ENCODE measurements at regions not wholly inside any gene's neighbourhood (a gene's known extent, or its start where the extent isn't known, plus 50 kb on each side); places are given as distances from the start of the nearest gene placed in this dataset.

DNA sequence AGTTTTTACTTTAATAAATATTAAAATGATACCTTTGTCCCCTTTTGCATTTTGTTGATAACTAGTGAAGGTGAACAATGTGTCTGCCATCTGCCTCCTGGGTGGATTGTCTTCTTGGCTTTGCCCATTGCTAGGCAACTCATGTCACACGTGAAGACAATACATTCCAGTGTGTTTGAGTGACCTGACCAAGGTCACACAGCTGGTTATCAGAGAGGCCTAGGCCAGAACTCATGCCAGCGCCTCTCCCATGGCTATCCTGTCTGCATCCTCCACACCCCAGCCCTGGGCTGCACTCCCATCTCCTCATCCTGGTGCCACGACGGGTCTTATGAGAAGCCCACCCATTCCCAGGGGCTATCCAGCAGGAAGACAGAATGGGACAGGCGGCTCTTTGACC lies 108.7 kb downstream of the PLCE1 start:
- no peaks in the 10 kb centered on the region for H3K36me3 ChIP-seq
- H3K9ac ChIP-seq, result no peak overlapping the region
- no peak overlapping the region for H3K4me2 ChIP-seq
- no peaks in the 10 kb centered on the region for H4K20me1 ChIP-seq
- H3K4me1 ChIP-seq, result no peaks in the 10 kb centered on the region
- no peaks in the 10 kb centered on the region for H3K27me3 ChIP-seq
- no peak for TF ChIP-seq Cebpa-rat (IDR thresholded peaks at IDR 0.05)
- H3K9me3 ChIP-seq, result no peaks in the 10 kb centered on the region
- H3K4me3 ChIP-seq, result no peak overlapping the region
- H3K27ac ChIP-seq, result no peak overlapping the region

DNA sequence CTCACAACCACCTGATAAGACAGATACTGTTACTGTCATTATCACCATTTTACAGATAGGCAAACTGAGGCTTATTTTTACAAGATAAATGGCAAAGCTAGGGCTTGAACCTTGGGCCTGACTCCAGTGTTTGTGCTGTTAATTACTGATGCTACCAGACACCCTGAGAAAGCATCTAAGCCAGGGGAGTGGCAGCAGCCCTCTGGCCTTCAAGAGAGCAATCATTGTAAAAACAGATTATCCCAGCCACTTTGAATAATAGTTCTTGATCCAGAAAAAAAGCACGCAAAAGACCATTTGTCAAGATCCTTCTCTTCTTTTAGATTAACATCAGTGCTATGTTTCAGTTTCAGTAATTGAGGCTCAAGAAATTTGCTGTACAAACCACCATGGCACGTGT lies 109.5 kb downstream of the PLCE1 start:
- no peaks in the 10 kb centered on the region for H4K20me1 ChIP-seq
- no peaks in the 10 kb centered on the region for H3K9me3 ChIP-seq
- no peak overlapping the region for H3K4me2 ChIP-seq
- H3K27me3 ChIP-seq, result no peaks in the 10 kb centered on the region
- H3K4me3 ChIP-seq, result no peak overlapping the region
- no peak overlapping the region for H3K27ac ChIP-seq
- no peaks in the 10 kb centered on the region for H3K36me3 ChIP-seq
- no peaks in the 10 kb centered on the region for H3K4me1 ChIP-seq
- no peak for TF ChIP-seq Cebpa-rat (IDR thresholded peaks at IDR 0.05)
- H3K9ac ChIP-seq, result no peak overlapping the region

DNA sequence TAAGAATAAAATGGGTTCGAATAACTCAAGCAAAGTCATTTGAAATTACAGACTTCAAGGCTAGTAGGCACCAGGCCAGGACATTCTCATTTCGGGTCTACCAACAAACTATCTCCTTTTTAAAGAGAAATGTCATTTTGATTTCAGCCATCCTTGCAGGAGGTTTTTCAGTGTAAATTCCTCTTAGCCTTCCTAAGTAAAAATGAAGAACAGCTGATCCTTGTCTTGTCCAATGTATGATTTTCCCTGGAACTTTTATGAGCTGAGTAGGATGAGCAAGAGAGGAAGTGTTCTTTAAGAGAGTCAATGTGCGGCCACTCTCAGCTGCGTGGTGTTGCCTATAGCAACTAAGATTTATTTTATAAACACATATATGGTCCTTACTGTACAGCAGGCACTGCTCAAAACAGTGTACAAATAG lies 110.1 kb downstream of the PLCE1 start:
- H3K9me3 ChIP-seq, result no peaks in the 10 kb centered on the region
- H3K4me3 ChIP-seq, result no peak overlapping the region
- H3K27ac ChIP-seq, result no peak overlapping the region

DNA sequence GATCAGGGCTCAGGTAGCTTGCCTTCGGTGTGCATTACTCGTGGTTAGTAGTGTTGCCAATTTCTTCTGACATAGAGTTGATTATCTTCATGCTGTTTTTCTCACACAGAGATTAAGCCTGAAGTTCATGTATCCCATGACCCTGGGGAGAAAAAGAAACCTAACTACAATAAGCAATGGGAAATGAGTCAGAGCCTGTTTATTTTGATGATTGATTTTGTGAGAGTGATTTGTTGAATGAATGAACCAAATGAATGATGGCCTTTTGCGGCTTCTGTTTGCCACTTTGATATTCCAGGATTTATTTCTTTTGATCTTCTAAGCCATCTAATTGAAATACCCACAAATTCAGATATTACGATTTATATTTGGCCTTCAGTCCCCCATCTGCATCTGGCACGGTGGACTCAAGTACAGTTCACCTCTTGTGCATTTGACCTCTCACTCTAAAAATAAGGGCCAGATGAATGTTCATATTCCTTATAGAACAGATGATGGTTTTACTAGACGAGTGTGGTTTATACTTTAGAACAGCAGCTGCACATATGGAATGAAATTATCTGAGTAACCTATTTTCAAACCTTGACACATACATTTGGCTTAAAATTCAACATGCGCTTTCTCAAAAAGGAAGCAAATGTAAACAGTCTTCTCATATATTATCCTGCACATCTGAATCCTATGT lies 110.7 kb downstream of the PLCE1 start:
- no peaks in the 10 kb centered on the region for H3K36me3 ChIP-seq
- no peaks in the 10 kb centered on the region for H3K9me3 ChIP-seq
- H3K4me1 ChIP-seq, result no peaks in the 10 kb centered on the region
- H3K9ac ChIP-seq, result no peak overlapping the region
- H3K4me3 ChIP-seq, result no peak overlapping the region
- no peak overlapping the region for H3K27ac ChIP-seq
- no peaks in the 10 kb centered on the region for H4K20me1 ChIP-seq
- H3K27me3 ChIP-seq, result no peaks in the 10 kb centered on the region
- no peak for TF ChIP-seq Cebpa-rat (IDR thresholded peaks at IDR 0.05)
- H3K4me2 ChIP-seq, result no peak overlapping the region

More for the DNA sequence above, 110.1 kb downstream of the PLCE1 start:
- Histone ChIP-seq H3K27me3 (no peaks in the 10 kb centered on the region), H3K9ac (no peak overlapping the region), H3K4me2 (no peak overlapping the region), H3K4me1 (no peaks in the 10 kb centered on the region), H3K36me3 (no peaks in the 10 kb centered on the region), H4K20me1 (no peaks in the 10 kb centered on the region)
- no peak for TF ChIP-seq Cebpa-rat (IDR thresholded peaks at IDR 0.05)

DNA sequence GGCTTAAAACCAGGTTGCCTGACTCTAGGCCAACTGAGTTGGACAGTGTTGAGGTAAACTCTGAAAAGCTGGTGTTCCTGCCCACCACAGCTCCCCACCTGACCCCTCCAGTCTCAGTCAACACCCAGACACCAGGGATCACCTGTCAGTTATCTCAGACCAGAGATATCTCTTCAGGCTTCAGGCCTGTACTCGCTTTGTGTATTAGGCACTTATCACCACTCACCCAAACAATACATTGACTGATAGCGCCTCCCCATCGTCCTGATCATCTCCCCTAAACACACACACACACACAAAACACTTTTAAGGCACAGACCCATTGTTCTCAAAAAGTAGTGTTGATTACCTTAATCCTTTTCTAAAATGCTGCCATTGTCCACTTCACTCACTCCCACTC lies 111.5 kb downstream of the PLCE1 start:
- Histone ChIP-seq H3K36me3 (no peaks in the 10 kb centered on the region), H3K9ac (no peak overlapping the region), H3K9me3 (no peaks in the 10 kb centered on the region), H3K27me3 (no peaks in the 10 kb centered on the region), H3K4me2 (no peak overlapping the region), H3K4me3 (no peak overlapping the region), H3K4me1 (no peaks in the 10 kb centered on the region), H4K20me1 (no peaks in the 10 kb centered on the region), H3K27ac (no peak overlapping the region)
- TF ChIP-seq Cebpa-rat (IDR thresholded peaks at IDR 0.05), result no peak

DNA sequence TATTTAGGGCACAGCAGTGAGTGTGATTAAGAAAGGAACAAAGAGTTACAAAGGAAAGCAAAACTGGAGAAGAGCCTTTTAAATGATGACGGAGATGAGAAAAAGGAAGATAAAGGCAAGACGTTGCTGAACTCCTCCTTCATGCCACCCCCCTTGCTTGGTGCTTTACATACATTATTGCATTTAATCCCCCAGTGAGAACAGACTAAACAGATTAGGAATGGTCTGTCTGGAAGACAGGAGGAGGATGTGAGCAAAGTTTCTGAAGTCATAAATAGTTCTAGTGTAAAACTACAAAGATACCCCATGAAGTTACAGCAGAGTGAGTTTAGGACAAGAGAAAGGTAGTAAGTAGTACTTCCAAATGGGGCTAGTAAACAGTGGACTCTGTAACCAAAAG lies 113.5 kb downstream of the PLCE1 start:
- Histone ChIP-seq H3K4me3 (no peak overlapping the region), H3K4me1 (no peaks in the 10 kb centered on the region), H4K20me1 (no peaks in the 10 kb centered on the region), H3K4me2 (no peak overlapping the region), H3K36me3 (no peaks in the 10 kb centered on the region), H3K9me3 (no peaks in the 10 kb centered on the region), H3K9ac (no peak overlapping the region), H3K27me3 (no peaks in the 10 kb centered on the region), H3K27ac (no peak overlapping the region)
- TF ChIP-seq Cebpa-rat (IDR thresholded peaks at IDR 0.05), result no peak

- Histone ChIP-seq H3K4me1 (no peaks in the 10 kb centered on the region), H3K4me2 (no peak overlapping the region), H3K9ac (no peak overlapping the region), H3K27ac (no peak overlapping the region), H3K9me3 (no peaks in the 10 kb centered on the region), H3K4me3 (no peak overlapping the region), H3K36me3 (no peaks in the 10 kb centered on the region), H3K27me3 (no peaks in the 10 kb centered on the region), H4K20me1 (no peaks in the 10 kb centered on the region)
- TF ChIP-seq Cebpa-rat (IDR thresholded peaks at IDR 0.05), result no peak
These were observed 114.5 kb downstream of the PLCE1 start for GRCh38 chr10:94108200-94108599.

GRCh38 chr10:94111367-94111766 lies 117.6 kb downstream of the PLCE1 start:
- no peak overlapping the region for H3K9ac ChIP-seq
- no peak overlapping the region for H3K27ac ChIP-seq
- H3K36me3 ChIP-seq, result no peaks in the 10 kb centered on the region
- TF ChIP-seq Cebpa-rat (IDR thresholded peaks at IDR 0.05), result no peak
- no peaks in the 10 kb centered on the region for H3K4me1 ChIP-seq
- no peak overlapping the region for H3K4me2 ChIP-seq
- no peaks in the 10 kb centered on the region for H4K20me1 ChIP-seq
- no peaks in the 10 kb centered on the region for H3K9me3 ChIP-seq
- no peaks in the 10 kb centered on the region for H3K27me3 ChIP-seq
- no peak overlapping the region for H3K4me3 ChIP-seq

DNA sequence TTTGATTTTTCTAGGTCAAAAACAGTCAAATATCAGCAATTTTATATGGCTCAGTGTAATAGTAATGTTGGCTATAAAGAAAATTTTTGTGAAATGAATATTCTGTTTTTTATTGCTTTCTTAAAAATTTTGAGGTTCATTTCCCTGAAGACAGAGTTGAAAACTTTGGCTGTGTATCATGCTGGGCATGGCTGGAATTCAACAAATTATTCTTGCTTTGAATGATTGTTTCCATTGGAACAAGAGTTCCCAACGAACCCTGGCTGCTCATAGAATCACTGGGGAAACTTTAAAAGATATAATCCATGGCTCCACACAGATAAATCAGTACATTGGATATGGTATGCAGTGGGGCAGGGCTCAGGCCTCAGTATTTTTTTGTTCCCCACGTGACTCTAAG lies 118.6 kb downstream of the PLCE1 start:
- H3K4me1 ChIP-seq, result no peaks in the 10 kb centered on the region
- TF ChIP-seq Cebpa-rat (IDR thresholded peaks at IDR 0.05), result no peak
- H3K36me3 ChIP-seq, result no peaks in the 10 kb centered on the region
- H3K4me3 ChIP-seq, result no peak overlapping the region
- no peaks in the 10 kb centered on the region for H3K9me3 ChIP-seq
- H3K27me3 ChIP-seq, result no peaks in the 10 kb centered on the region
- no peak overlapping the region for H3K9ac ChIP-seq
- no peak overlapping the region for H3K27ac ChIP-seq
- no peaks in the 10 kb centered on the region for H4K20me1 ChIP-seq
- H3K4me2 ChIP-seq, result no peak overlapping the region

GRCh38 chr10:94115725-94116124 lies 122.0 kb downstream of the PLCE1 start:
- H3K27ac ChIP-seq, result no peak overlapping the region
- H3K4me1 ChIP-seq, result no peaks in the 10 kb centered on the region
- no peak overlapping the region for H3K4me2 ChIP-seq
- H3K27me3 ChIP-seq, result no peaks in the 10 kb centered on the region
- H3K9ac ChIP-seq, result no peak overlapping the region
- no peak for TF ChIP-seq Cebpa-rat (IDR thresholded peaks at IDR 0.05)
- no peak overlapping the region for H3K4me3 ChIP-seq
- H3K9me3 ChIP-seq, result no peaks in the 10 kb centered on the region
- no peaks in the 10 kb centered on the region for H4K20me1 ChIP-seq
- H3K36me3 ChIP-seq, result no peaks in the 10 kb centered on the region

DNA sequence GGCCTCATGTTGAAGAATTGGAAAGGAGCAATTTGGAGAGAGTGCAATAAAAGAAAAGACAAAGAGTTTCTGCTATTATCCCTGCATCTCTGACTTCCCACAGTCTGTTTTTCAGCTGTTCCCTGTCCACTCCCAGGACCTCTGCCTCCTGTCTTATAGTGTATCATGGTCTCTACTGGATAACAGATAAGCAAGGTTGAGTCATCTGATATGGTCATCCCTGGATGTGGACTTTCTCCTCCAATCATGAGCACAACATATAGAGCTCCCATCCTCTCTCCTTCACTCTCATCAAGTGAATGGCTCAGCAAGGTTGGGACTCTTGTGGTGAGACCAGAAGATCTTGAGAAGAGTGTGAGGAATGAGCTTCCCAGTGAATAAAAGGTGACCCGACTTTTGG lies 123.1 kb downstream of the PLCE1 start:
- no peaks in the 10 kb centered on the region for H3K27me3 ChIP-seq
- TF ChIP-seq Cebpa-rat (IDR thresholded peaks at IDR 0.05), result no peak
- no peaks in the 10 kb centered on the region for H3K9me3 ChIP-seq
- H3K4me1 ChIP-seq, result no peaks in the 10 kb centered on the region
- H4K20me1 ChIP-seq, result no peaks in the 10 kb centered on the region
- no peaks in the 10 kb centered on the region for H3K36me3 ChIP-seq
- no peak overlapping the region for H3K4me3 ChIP-seq
- no peak overlapping the region for H3K27ac ChIP-seq
- no peak overlapping the region for H3K4me2 ChIP-seq
- no peak overlapping the region for H3K9ac ChIP-seq
